PC-9 (cell line): ENCODE measurements at regions not wholly inside any gene's neighbourhood (a gene's known extent, or its start where the extent isn't known, plus 50 kb on each side); places are given as distances from the start of the nearest gene placed in this dataset.

Experiments used
- EZH2 ChIP-seq: fragments of 200-600 bp; sonication (generic); IDR thresholded peaks from 2 replicates; pipeline ENCODE4 v1.8.0; 2017; ENCODE audit warnings: antibody characterized with exemption, low read depth
- TF ChIP-seq, protein P1 (sequence below): fragments of 200-600 bp; sonication (generic); conservative IDR thresholded peaks from 2 replicates; pipeline ENCODE4 v1.6.1; 2017; ENCODE audit warnings: mixed run types, antibody characterized with exemption, mild to moderate bottlenecking, moderate library complexity

DNA sequence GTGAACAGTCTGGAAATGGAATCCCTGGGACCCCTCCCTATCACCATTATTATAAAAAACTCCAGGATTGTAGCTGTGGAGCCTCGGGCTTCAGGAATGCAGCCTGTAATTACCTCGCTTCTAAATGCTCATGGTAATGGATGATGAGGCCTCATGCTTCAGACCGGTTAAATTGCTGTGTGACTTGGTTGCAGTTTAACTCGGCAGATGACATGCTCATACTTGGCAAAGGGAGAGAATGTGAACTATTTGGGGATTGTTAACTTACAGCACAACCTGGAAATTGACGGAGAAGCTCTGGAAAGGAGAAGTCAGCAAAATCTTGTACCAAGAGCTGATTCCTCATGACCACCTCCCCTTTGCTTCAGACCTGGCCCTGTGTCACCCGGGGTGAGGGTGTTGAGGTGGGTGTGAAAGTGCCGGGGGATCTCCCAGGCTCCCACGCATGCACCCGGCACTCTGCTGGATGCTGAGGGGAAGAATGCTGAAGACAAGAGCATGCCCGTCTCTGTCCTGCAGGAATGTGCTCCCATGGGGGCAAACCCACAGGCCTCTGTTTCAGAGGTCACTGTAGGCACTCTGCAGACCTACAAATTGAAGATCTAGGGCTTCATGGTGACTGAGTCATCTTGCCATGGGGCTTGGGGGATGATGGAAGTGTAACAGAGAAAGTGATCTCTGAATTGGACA is 364.8 kb downstream of the RPS6KC1 start:
- TF ChIP-seq, protein P1, sequence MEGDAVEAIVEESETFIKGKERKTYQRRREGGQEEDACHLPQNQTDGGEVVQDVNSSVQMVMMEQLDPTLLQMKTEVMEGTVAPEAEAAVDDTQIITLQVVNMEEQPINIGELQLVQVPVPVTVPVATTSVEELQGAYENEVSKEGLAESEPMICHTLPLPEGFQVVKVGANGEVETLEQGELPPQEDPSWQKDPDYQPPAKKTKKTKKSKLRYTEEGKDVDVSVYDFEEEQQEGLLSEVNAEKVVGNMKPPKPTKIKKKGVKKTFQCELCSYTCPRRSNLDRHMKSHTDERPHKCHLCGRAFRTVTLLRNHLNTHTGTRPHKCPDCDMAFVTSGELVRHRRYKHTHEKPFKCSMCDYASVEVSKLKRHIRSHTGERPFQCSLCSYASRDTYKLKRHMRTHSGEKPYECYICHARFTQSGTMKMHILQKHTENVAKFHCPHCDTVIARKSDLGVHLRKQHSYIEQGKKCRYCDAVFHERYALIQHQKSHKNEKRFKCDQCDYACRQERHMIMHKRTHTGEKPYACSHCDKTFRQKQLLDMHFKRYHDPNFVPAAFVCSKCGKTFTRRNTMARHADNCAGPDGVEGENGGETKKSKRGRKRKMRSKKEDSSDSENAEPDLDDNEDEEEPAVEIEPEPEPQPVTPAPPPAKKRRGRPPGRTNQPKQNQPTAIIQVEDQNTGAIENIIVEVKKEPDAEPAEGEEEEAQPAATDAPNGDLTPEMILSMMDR = no peak
- TF ChIP-seq EZH2 = no peak
